CD4-positive, alpha-beta T cell (primary cell): ENCODE measurements at regions not wholly inside any gene's neighbourhood (a gene's known extent, or its start where the extent isn't known, plus 50 kb on each side); places are given as distances from the start of the nearest gene placed in this dataset.
"Not testable (repeated sequence)": the region's sequence is repeated elsewhere in the genome, so short reads cannot be mapped to it uniquely, and the experiment has no call there.

ENCODE experiments used
- ATAC-seq: fragments of 200-7000 bp; cut with Tn5 transposase; one replicate; pipeline ENCODE4 v1.10.0; 2022; ENCODE audit warnings: mild to moderate bottlenecking; ENCODE audit not compliant: poor library complexity
- CTCF ChIA-PET: fragments of 350-600 bp; sonication (Branson Sonifier 250); formaldehyde crosslinking; loops from one replicate; lab custom pipeline; 2021; ENCODE audit warnings: antibody characterized with exemption, inconsistent platforms; lab: Charles Lee
- POLR2A ChIA-PET: fragments of 350-600 bp; sonication (Branson Sonifier 250); formaldehyde crosslinking; loops from one replicate; lab custom pipeline; 2021; ENCODE audit warnings: antibody characterized with exemption, inconsistent platforms; lab: Charles Lee
- DNase-seq, 14 experiments: peaks; one replicate each; pipeline ENCODE4 v3.0.0-alpha.2; 2013 to 2020; ENCODE audit warnings: mixed read lengths in 2 of 14
- H3K27ac ChIP-seq, 2 donors: one replicate each; pipeline versions ENCODE4 v1.5.1 to v1.7.0; 2013; ENCODE audit warnings: low read length in 2 of 2, low read depth in 1 of 2, mild to moderate bottlenecking in 1 of 2
- H3K27me3 ChIP-seq, 2 experiments: 1 replicate in 1 of 2; 2 replicates in 1 of 2; pipeline versions ENCODE4 v1.6.1 to v1.7.0; 2013; ENCODE audit warnings: low read length in 2 of 2, control low read depth in 1 of 2, mild to moderate bottlenecking in 1 of 2, moderate library complexity in 1 of 2; ENCODE audit not compliant: insufficient read depth in 2 of 2, control insufficient read depth in 1 of 2
- H3K36me3 ChIP-seq: one replicate; pipeline ENCODE4 v1.6.1; 2013; ENCODE audit warnings: low read length, control low read depth; ENCODE audit not compliant: insufficient read depth
- H3K4me1 ChIP-seq: one replicate; pipeline ENCODE4 v1.6.1; 2013; ENCODE audit warnings: low read length, control low read depth; ENCODE audit not compliant: insufficient read depth
- H3K4me3 ChIP-seq: one replicate; pipeline ENCODE4 v1.5.1; 2013; ENCODE audit warnings: mild to moderate bottlenecking, low read length, moderate library complexity
- H3K9me3 ChIP-seq, 2 experiments: 1 replicate in 1 of 2; 2 replicates in 1 of 2; pipeline versions ENCODE4 v1.6.1 to v1.7.0; 2013; ENCODE audit warnings: low read length in 2 of 2, mild to moderate bottlenecking in 2 of 2, control low read depth in 1 of 2, moderate library complexity in 1 of 2; ENCODE audit not compliant: control insufficient read depth in 1 of 2, insufficient read depth in 1 of 2
- H3K27ac Mint-ChIP-seq: one replicate; pipeline ENCODE4 v1.8.0; 2020; ENCODE audit warnings: mixed read lengths
- H3K27me3 Mint-ChIP-seq: one replicate; pipeline ENCODE4 v1.8.0; 2021; ENCODE audit warnings: mixed read lengths
- H3K36me3 Mint-ChIP-seq: one replicate; pipeline ENCODE4 v1.8.0; 2021; ENCODE audit warnings: low read depth, mixed read lengths
- H3K4me1 Mint-ChIP-seq: one replicate; pipeline ENCODE4 v1.8.0; 2021; ENCODE audit warnings: low read depth, mixed read lengths
- H3K4me3 Mint-ChIP-seq: one replicate; pipeline ENCODE4 v1.8.0; 2020; ENCODE audit warnings: mild to moderate bottlenecking, mixed read lengths
- H3K9me3 Mint-ChIP-seq: one replicate; pipeline ENCODE4 v1.8.0; 2020; ENCODE audit warnings: mixed read lengths
- CTCF ChIP-seq: fragments of 200-600 bp; IDR thresholded peaks from one replicate; pipeline ENCODE4 v1.8.0; 2022; ENCODE audit warnings: antibody characterized with exemption, mild to moderate bottlenecking
- intact Hi-C, 2 experiments: fragments of 100-400 bp; cut with DNase I in 1 of 2; cut with micrococcal nuclease in 1 of 2; formaldehyde crosslinking; loops; one replicate each; pipeline versions ENCODE4 v1.15.1 to v1.9.0; 2023 to 2025; cut with DNase I, micrococcal nuclease

DNA sequence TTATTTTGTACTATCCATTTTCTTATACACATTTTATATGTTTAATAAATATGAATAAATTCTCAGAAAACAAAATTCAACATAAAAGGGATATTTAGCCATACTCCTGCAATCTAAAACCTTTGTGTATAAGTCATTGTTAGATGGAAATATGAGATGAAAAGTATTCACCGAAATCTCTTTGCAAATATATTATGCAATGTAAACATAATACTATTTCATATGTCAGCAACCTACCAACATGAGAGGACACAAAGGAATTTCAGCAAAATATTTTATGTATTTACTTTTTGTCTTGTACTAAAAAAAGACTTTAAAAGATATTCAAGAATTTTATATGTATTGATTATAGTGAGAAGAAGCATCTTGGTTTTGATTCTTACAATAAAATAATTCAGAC, 1623.4 kb downstream of the EFNA5 start:
- no peak overlapping the region for H3K4me3 Mint-ChIP-seq
- H3K4me1 ChIP-seq: no peaks in the 10 kb centered on the region
- no peak for TF ChIP-seq CTCF
- H3K36me3 ChIP-seq: no peaks in the 10 kb centered on the region
- H3K27me3 Mint-ChIP-seq: no peaks in the 10 kb centered on the region
- H3K9me3 Mint-ChIP-seq: peaks cover 8% of the 10 kb centered on the region
- DNase-seq (no peak), ATAC-seq (no peak)
- intact Hi-C loops: no loop called here
- no peaks in the 10 kb centered on the region for H3K36me3 Mint-ChIP-seq
- no peak overlapping the region for H3K27ac Mint-ChIP-seq
- H3K27me3 ChIP-seq: no peaks in the 10 kb centered on the region
- H3K4me3 ChIP-seq: no peak overlapping the region
- no peaks in the 10 kb centered on the region for H3K9me3 ChIP-seq
- H3K4me1 Mint-ChIP-seq: no peaks in the 10 kb centered on the region
- no peak overlapping the region for H3K27ac ChIP-seq
- ChIA-PET CTCF (no interaction called here), POLR2A (no interaction called here)

DNA sequence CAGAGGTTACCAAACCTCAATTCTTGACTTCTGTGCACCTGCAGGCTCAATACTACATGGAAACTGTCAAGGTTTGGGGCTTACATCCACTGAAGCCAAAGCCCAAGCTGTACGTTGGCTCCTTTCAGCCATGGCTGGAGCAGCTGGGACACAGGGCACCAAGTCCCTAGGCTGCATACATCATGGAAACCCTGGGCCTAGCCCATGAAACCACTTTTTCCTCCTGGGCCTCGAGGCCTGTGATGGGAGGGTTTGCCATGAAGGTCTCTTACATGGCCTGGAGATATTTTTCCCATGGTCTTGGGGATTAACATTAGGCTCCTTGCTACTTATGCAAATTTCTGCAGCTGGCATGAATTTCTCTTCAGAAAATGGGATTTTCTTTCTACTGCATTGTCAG, 1638.7 kb downstream of the EFNA5 start:
- H3K27me3 ChIP-seq, intact Hi-C loops, H3K36me3 Mint-ChIP-seq, H3K4me1 Mint-ChIP-seq, H3K4me3 Mint-ChIP-seq, H3K36me3 ChIP-seq, H3K27ac Mint-ChIP-seq, H3K9me3 ChIP-seq, ATAC-seq, POLR2A ChIA-PET, H3K27me3 Mint-ChIP-seq, H3K4me3 ChIP-seq, H3K4me1 ChIP-seq, CTCF ChIA-PET, DNase-seq, H3K27ac ChIP-seq: not testable (repeated sequence)
- peaks cover 11% of the 10 kb centered on the region for H3K9me3 Mint-ChIP-seq

- POLR2A ChIA-PET: no interaction called here
- Mint-ChIP-seq H3K9me3 (peaks cover 8% of the 10 kb centered on the region), H3K4me3 (no peak overlapping the region), H3K27ac (no peak overlapping the region), H3K27me3 (no peaks in the 10 kb centered on the region), H3K36me3 (no peaks in the 10 kb centered on the region), H3K4me1 (no peaks in the 10 kb centered on the region)
- Histone ChIP-seq H3K36me3 (no peaks in the 10 kb centered on the region), H3K27me3 (no peaks in the 10 kb centered on the region), H3K4me1 (no peaks in the 10 kb centered on the region), H3K27ac (no peak overlapping the region), H3K9me3 (peaks cover 0 to 3% of the 10 kb centered on the region in 2 experiments), H3K4me3 (no peak overlapping the region)
- CTCF ChIA-PET: no interaction called here
- no peak for DNase-seq
- intact Hi-C loops: no loop called here
- ATAC-seq: no peak
- TF ChIP-seq CTCF: no peak
These were observed 1642.4 kb downstream of the EFNA5 start for GRCh38 chr5:106028314-106028713.

- Mint-ChIP-seq H3K27me3 (no peaks in the 10 kb centered on the region), H3K4me3 (no peak overlapping the region), H3K27ac (no peak overlapping the region), H3K36me3 (no peaks in the 10 kb centered on the region), H3K9me3 (peaks cover 12% of the 10 kb centered on the region), H3K4me1 (no peaks in the 10 kb centered on the region)
- H3K27me3 ChIP-seq: no peaks in the 10 kb centered on the region
- POLR2A ChIA-PET: no interaction called here
- CTCF ChIA-PET: no interaction called here
- H3K27ac ChIP-seq: no peak overlapping the region
- TF ChIP-seq CTCF: no peak
- H3K36me3 ChIP-seq: no peaks in the 10 kb centered on the region
- no peaks in the 10 kb centered on the region for H3K4me1 ChIP-seq
- H3K4me3 ChIP-seq: no peak overlapping the region
- DNase-seq (no peak), ATAC-seq (no peak)
- H3K9me3 ChIP-seq: no peaks in the 10 kb centered on the region
- intact Hi-C loops: no loop called here
These were observed 1649.8 kb downstream of the EFNA5 start for GRCh38 chr5:106020894-106021293.
